PC-3 (cell line): ENCODE measurements at regions not wholly inside any gene's neighbourhood (a gene's known extent, or its start where the extent isn't known, plus 50 kb on each side); places are given as distances from the start of the nearest gene placed in this dataset.

Experiments
- ATAC-seq: fragments of 200-7000 bp; cut with Tn5 transposase; 2 replicates; pipeline ENCODE4 v1.9.1; 2020; ENCODE audit warnings: mild to moderate bottlenecking, moderate library complexity
- BruUV-seq: library from RNA; stranded (reverse); fragments of 400-500 nt; replicated peaks from 2 replicates; lab custom pipeline; 2021; lab: Mats Ljungman, UMichigan
- CTCF ChIA-PET: fragments of 300-600 bp; sonication (Branson Sonifier 250); formaldehyde crosslinking; loops from one replicate; lab custom pipeline; 2022; ENCODE audit warnings: antibody characterized with exemption; lab: Charles Lee
- POLR2A ChIA-PET: fragments of 300-600 bp; sonication (Branson Sonifier 250); formaldehyde crosslinking; loops from one replicate; lab custom pipeline; 2022; ENCODE audit warnings: antibody characterized with exemption; ENCODE audit not compliant: unreplicated experiment; lab: Charles Lee
- DNase-seq: peaks from one replicate; pipeline ENCODE4 v3.0.0-alpha.2; 2015
- H2AFZ ChIP-seq: fragments of 300-600 bp; sonication (generic); 2 replicates; pipeline ENCODE4 v1.6.0; 2016; ENCODE audit warnings: antibody characterized with exemption, low read length
- H3F3A ChIP-seq: fragments of 300-600 bp; sonication (generic); one replicate; pipeline ENCODE4 v1.6.0; 2017; ENCODE audit warnings: antibody characterized with exemption, low read length, control low read depth, mild to moderate bottlenecking; ENCODE audit not compliant: unreplicated experiment
- H3K27ac ChIP-seq: fragments of 300-600 bp; sonication (generic); 2 replicates; pipeline ENCODE4 v1.5.1; 2016; ENCODE audit warnings: mild to moderate bottlenecking, low read length
- H3K27me3 ChIP-seq: fragments of 300-600 bp; sonication (generic); 2 replicates; pipeline ENCODE4 v1.6.1; 2016; ENCODE audit warnings: low read length, mixed read lengths
- H3K36me3 ChIP-seq: fragments of 300-600 bp; sonication (generic); 2 replicates; pipeline ENCODE4 v1.6.1; 2016; ENCODE audit warnings: low read depth, mixed run types, low read length, mixed read lengths
- H3K4me1 ChIP-seq: fragments of 300-600 bp; sonication (generic); 2 replicates; pipeline ENCODE4 v1.5.1; 2016; ENCODE audit warnings: low read length; ENCODE audit not compliant: insufficient read depth
- H3K4me2 ChIP-seq: fragments of 300-600 bp; sonication (generic); 2 replicates; pipeline ENCODE4 v1.6.0; 2016; ENCODE audit warnings: low read length
- H3K4me3 ChIP-seq: fragments of 300-600 bp; sonication (generic); 2 replicates; pipeline ENCODE4 v1.5.1; 2016; ENCODE audit warnings: mild to moderate bottlenecking, low read length, mixed read lengths
- H3K79me2 ChIP-seq: fragments of 300-600 bp; sonication (generic); 2 replicates; pipeline ENCODE4 v1.6.1; 2017; ENCODE audit warnings: low read length, mixed read lengths
- H3K9ac ChIP-seq: fragments of 300-600 bp; sonication (generic); 2 replicates; pipeline ENCODE4 v1.6.0; 2016; ENCODE audit warnings: mild to moderate bottlenecking, low read length
- H3K9me2 ChIP-seq: fragments of 300-600 bp; sonication (generic); replicated peaks from 2 replicates; pipeline ENCODE4 v1.6.1; 2016; ENCODE audit warnings: mixed run types, low read length, mixed read lengths
- H3K9me3 ChIP-seq: fragments of 300-600 bp; sonication (generic); 2 replicates; pipeline ENCODE4 v1.6.1; 2016; ENCODE audit warnings: low read length, mixed read lengths
- H4K20me1 ChIP-seq: fragments of 300-600 bp; sonication (generic); 2 replicates; pipeline ENCODE4 v1.6.1; 2016; ENCODE audit warnings: low read length, mixed read lengths
- EZH2 ChIP-seq: fragments of 300-600 bp; sonication (generic); IDR thresholded peaks from one replicate; pipeline ENCODE4 v1.6.1; 2017; ENCODE audit warnings: antibody characterized with exemption, mild to moderate bottlenecking, low read length; ENCODE audit not compliant: unreplicated experiment
- EZH2phosphoT487 ChIP-seq: fragments of 300-600 bp; sonication (generic); IDR thresholded peaks from 2 replicates; pipeline ENCODE4 v1.6.1; 2018; ENCODE audit warnings: mild to moderate bottlenecking, antibody characterized with exemption, low read length, borderline replicate concordance
- intact Hi-C: fragments of 100-400 bp; cut with micrococcal nuclease; formaldehyde crosslinking; loops from 2 replicates; pipeline ENCODE4 v1.9.0; 2023
- TF ChIP-seq, protein P1 (sequence below): fragments of 300-600 bp; sonication (generic); conservative IDR thresholded peaks from 2 replicates; pipeline ENCODE4 v1.5.1; 2017; ENCODE audit warnings: antibody characterized with exemption, low read depth, mild to moderate bottlenecking, low read length

DNA sequence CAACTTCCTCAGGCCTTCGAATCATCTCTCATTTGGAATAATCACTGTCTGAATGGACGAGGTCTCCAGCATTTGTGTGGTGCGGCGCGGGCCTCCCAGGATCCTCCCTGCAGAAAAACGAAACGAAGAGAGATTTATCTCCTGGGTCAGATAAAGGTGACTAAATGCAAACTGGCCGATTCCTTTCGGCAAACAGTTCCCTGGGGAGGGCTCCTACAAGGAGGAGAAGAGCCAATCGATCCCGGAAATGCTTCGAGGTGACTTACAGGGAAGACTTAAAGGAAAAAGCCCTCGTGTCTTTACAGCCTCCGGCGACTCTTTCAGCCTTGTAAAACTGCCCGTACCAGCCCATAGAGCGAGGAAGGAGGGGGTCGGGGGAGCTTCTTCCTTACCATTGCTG lies 126.5 kb downstream of the MIAT start:
- Histone ChIP-seq H4K20me1 (no peaks in the 10 kb centered on the region), H3K79me2 (no peaks in the 10 kb centered on the region), H3K27me3 (no peaks in the 10 kb centered on the region), H3K9me2 (no peaks in the 10 kb centered on the region), H3K27ac (no peak overlapping the region), H3F3A (no peaks in the 10 kb centered on the region), H3K4me2 (no peak overlapping the region), H3K4me3 (no peak overlapping the region), H3K9me3 (no peaks in the 10 kb centered on the region), H3K4me1 (no peaks in the 10 kb centered on the region), H2AFZ (no peak overlapping the region), H3K9ac (no peak overlapping the region), H3K36me3 (no peaks in the 10 kb centered on the region)
- ATAC-seq (no peak), DNase-seq (no peak)
- ChIA-PET POLR2A (no interaction called here), CTCF (no interaction called here)
- intact Hi-C loops = no loop called here
- TF ChIP-seq, protein P1, sequence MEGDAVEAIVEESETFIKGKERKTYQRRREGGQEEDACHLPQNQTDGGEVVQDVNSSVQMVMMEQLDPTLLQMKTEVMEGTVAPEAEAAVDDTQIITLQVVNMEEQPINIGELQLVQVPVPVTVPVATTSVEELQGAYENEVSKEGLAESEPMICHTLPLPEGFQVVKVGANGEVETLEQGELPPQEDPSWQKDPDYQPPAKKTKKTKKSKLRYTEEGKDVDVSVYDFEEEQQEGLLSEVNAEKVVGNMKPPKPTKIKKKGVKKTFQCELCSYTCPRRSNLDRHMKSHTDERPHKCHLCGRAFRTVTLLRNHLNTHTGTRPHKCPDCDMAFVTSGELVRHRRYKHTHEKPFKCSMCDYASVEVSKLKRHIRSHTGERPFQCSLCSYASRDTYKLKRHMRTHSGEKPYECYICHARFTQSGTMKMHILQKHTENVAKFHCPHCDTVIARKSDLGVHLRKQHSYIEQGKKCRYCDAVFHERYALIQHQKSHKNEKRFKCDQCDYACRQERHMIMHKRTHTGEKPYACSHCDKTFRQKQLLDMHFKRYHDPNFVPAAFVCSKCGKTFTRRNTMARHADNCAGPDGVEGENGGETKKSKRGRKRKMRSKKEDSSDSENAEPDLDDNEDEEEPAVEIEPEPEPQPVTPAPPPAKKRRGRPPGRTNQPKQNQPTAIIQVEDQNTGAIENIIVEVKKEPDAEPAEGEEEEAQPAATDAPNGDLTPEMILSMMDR = no peak
- TF ChIP-seq EZH2phosphoT487 (no peak), EZH2 (no peak)
- BruUV-seq = no TSS peak

DNA sequence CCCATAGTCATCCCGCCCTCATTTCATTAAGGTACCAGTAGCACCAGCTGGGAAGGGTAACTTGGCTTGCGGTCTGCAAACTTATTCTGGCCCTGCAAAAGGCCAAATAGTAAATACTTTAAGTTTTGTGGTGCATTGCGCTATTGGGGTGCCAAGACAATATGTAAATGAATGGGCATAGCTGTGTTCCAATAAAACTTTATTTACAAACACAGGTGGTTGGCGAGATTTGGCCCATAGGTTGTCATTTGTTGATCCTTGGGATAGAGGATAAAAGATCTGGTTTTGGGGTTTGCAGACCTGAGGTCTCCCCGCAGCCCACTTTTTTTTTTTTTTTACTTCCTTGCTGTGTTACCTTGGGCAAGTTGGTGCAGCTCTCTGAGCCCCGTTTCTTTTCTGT lies 127.4 kb downstream of the MIAT start:
- H3K4me3 ChIP-seq = no peak overlapping the region
- no peak overlapping the region for H3K27ac ChIP-seq
- H3K27me3 ChIP-seq = no peaks in the 10 kb centered on the region
- ChIA-PET CTCF (no interaction called here), POLR2A (no interaction called here)
- H3K9me2 ChIP-seq = no peaks in the 10 kb centered on the region
- ATAC-seq = no peak
- H3K79me2 ChIP-seq = no peaks in the 10 kb centered on the region
- no peaks in the 10 kb centered on the region for H3F3A ChIP-seq
- no peaks in the 10 kb centered on the region for H4K20me1 ChIP-seq
- TF ChIP-seq EZH2phosphoT487 = no peak
- TF ChIP-seq EZH2 = no peak
- TF ChIP-seq, protein P1 = no peak
- no peak for DNase-seq
- no peaks in the 10 kb centered on the region for H3K9me3 ChIP-seq
- no peak overlapping the region for H3K4me2 ChIP-seq
- BruUV-seq = no TSS peak
- intact Hi-C loops = no loop called here
- H3K36me3 ChIP-seq = no peaks in the 10 kb centered on the region
- no peak overlapping the region for H3K9ac ChIP-seq
- no peak overlapping the region for H2AFZ ChIP-seq
- no peaks in the 10 kb centered on the region for H3K4me1 ChIP-seq

DNA sequence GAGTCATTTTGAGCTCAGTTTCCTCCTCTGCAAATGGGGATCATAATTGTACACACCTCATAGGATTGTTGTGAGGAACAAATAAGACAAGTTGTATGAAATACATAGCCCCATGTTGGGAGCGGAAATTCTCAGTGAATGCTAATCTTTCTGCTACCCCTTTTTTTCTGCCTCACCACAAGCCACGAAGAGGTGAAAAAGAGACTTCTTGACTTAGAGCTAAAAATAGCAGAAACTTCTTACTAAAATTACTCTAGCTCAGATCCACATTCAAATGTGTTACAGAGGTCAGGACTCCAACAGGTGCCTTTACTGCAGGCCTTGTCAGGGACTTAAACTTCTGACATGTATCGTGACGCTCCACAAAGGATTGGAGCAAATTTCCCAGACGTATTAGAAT lies 128.5 kb downstream of the MIAT start:
- ChIA-PET POLR2A (no interaction called here), CTCF (no interaction called here)
- Histone ChIP-seq H3F3A (no peaks in the 10 kb centered on the region), H3K27ac (no peak overlapping the region), H3K9ac (no peak overlapping the region), H3K4me1 (no peaks in the 10 kb centered on the region), H3K4me2 (no peak overlapping the region), H2AFZ (no peak overlapping the region), H3K27me3 (no peaks in the 10 kb centered on the region), H3K4me3 (no peak overlapping the region), H3K9me3 (no peaks in the 10 kb centered on the region), H4K20me1 (no peaks in the 10 kb centered on the region), H3K79me2 (no peaks in the 10 kb centered on the region), H3K36me3 (no peaks in the 10 kb centered on the region), H3K9me2 (no peaks in the 10 kb centered on the region)
- TF ChIP-seq EZH2phosphoT487 = no peak
- TF ChIP-seq, protein P1 = no peak
- no peak for TF ChIP-seq EZH2
- no TSS peak for BruUV-seq
- ATAC-seq (no peak), DNase-seq (no peak)
- intact Hi-C loops = no loop called here
